ENCODE measurements at regions not wholly inside any gene's neighbourhood (a gene's known extent, or its start where the extent isn't known, plus 50 kb on each side); places are given as distances from the start of the nearest gene placed in this dataset.

DNA sequence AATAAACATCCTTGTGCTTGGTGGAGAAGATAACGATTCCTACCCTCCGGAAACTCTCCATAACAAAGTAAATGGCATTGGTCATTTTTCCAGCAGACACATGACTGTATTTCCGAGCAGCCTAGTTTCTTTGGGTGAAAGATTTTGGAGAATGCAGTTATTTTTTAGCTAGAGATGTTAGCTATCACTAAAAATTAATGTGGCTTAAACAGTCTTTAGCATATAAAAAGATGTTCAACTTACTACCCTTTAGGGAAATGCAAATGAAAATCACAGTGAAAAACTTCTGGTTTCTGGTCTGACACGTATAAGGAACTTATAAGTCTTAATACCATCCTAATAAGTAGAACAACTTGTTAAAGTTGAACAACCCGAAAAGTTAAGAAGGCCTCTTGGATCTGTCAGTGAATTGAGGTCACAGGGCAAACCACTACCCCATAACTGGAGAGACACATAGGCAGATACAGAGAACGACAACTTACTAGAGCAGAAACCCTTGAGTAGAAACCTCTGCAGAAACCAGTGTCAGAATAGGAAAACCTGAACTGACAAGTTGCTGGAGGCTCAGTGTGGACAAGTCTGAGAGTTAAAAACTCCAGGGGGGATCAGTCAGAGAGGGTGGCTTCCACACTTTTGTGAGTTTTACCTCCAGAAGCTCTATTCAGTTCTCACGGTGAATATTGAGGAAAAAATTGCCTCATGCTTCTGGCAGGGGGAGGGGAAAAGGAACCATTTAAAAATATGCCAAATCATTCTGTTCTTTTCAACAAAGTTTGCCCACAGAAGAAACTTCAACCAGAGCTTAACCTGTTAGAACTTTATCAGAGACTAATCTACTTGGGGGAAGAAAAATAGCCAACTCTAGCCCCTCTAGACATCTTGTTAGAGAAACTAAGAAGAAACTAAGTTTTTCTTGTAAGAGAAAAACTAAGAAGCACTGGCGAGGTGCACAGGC lies 325.2 kb upstream of the RPS23 start (continued):
- no peak for TF ChIP-seq RNF2 (IDR thresholded peaks at IDR 0.05; ENCODE audit: borderline replicate concordance, low read depth, low read length, missing control alignments, poor library complexity, severe bottlenecking)
- TF ChIP-seq TBP (IDR thresholded peaks at IDR 0.05; ENCODE audit: low read depth, low read length) = no peak
- TF ChIP-seq TAF7 (optimal IDR thresholded peaks at IDR 0.05; ENCODE audit: borderline replicate concordance, low read depth, low read length) = no peak
- no peak for TF ChIP-seq SP1 (IDR thresholded peaks at IDR 0.05; ENCODE audit: low read depth, low read length)
- TF ChIP-seq CTBP2 (IDR thresholded peaks at IDR 0.05; ENCODE audit: borderline replicate concordance, insufficient read depth, insufficient read length, low read length) = no peak
- no peak for TF ChIP-seq CHD1 (IDR thresholded peaks at IDR 0.05; ENCODE audit: low read depth, low read length)
- TF ChIP-seq GABPA (IDR thresholded peaks at IDR 0.05; ENCODE audit: borderline replicate concordance, insufficient read depth, low read length) = no peak
- no peak for TF ChIP-seq GTF2F1 (IDR thresholded peaks at IDR 0.05; ENCODE audit: borderline replicate concordance, low read depth, low read length)
- no peak for TF ChIP-seq HDAC2 (IDR thresholded peaks at IDR 0.05; ENCODE audit: borderline replicate concordance in 1 of 2, low read depth in 2 of 2, low read length in 2 of 2)
- no peak for TF ChIP-seq KDM5A (IDR thresholded peaks at IDR 0.05; ENCODE audit: low read length)
- TF ChIP-seq, protein P1, sequence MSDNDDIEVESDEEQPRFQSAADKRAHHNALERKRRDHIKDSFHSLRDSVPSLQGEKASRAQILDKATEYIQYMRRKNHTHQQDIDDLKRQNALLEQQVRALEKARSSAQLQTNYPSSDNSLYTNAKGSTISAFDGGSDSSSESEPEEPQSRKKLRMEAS (IDR thresholded peaks at IDR 0.05) = no peak

Measured in H1 (cell line).